CD1c-positive myeloid dendritic cell (primary cell): ENCODE measurements at regions not wholly inside any gene's neighbourhood (a gene's known extent, or its start where the extent isn't known, plus 50 kb on each side); places are given as distances from the start of the nearest gene placed in this dataset.

Experiments used
- DNase-seq: peaks from one replicate; pipeline ENCODE4 v3.0.0-alpha.2; 2016; ENCODE audit errors: extremely low spot score

DNA sequence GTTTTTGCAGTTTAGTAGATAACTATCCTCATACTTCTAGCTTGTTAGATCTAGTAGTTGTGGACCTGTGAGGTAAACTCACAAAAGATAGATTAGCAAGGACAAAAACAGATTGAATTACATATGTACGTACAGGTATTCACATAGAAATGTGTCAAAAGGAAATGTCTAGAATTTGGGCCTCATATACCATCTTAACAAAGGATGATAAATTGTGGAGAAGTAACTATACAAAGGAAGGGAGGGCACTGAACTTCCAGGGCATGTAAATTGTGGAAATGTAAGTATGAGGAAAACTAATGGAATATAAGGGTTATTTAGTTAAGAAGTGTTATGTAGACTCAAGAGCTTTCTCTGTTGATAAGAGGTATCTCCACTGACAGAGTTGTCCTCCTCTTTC lies 477.3 kb downstream of the KCNJ2 start:
- no peak for DNase-seq

DNA sequence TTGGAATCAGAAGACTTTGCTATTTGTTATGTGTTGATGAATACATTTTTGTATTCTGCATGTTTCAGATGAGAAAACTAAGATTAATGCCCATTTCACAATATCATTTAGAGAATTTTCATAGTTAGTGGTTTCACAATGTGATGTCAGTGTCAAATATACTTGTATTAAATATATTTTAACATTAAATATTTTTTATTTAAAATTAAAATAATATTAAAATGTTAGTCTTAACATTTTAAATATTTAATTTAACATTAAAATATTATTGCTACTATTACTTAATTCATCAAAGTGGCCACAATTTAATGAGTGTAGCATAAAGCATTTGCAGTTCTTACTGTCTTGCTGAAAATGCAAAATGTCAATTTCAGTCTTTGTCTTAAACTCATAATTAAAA lies 478.8 kb downstream of the KCNJ2 start:
- DNase-seq = no peak

- no peak for DNase-seq
These were observed 484.5 kb downstream of the KCNJ2 start for GRCh38 chr17:70653850-70654249.

DNA sequence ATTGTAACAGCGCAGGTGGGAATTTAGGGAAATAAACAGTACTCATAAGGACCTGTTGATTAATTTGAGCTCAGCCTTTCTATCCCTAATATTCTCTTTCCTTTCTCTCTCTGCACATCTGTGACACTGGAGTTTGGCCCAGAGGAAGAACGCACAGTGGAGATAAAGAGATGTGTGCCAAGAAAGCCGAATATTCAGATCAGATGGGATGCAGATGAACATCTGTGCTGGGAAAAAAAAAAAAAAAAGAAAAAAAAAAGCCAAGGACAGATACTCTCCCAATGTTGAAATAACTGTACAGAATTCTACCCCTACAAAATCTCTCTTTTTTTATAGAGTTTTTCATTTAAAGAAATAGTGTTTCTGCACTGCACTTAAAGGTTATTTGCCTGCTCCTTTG lies 485.4 kb downstream of the KCNJ2 start:
- DNase-seq = no peak

- DNase-seq = no peak
These were observed 486.0 kb downstream of the KCNJ2 start for GRCh38 chr17:70655176-70655958.

- DNase-seq = no peak
These were observed 489.0 kb downstream of the KCNJ2 start for GRCh38 chr17:70658317-70658716.

GRCh38 chr17:70658840-70659239 lies 489.5 kb downstream of the KCNJ2 start:
- DNase-seq = no peak

DNA sequence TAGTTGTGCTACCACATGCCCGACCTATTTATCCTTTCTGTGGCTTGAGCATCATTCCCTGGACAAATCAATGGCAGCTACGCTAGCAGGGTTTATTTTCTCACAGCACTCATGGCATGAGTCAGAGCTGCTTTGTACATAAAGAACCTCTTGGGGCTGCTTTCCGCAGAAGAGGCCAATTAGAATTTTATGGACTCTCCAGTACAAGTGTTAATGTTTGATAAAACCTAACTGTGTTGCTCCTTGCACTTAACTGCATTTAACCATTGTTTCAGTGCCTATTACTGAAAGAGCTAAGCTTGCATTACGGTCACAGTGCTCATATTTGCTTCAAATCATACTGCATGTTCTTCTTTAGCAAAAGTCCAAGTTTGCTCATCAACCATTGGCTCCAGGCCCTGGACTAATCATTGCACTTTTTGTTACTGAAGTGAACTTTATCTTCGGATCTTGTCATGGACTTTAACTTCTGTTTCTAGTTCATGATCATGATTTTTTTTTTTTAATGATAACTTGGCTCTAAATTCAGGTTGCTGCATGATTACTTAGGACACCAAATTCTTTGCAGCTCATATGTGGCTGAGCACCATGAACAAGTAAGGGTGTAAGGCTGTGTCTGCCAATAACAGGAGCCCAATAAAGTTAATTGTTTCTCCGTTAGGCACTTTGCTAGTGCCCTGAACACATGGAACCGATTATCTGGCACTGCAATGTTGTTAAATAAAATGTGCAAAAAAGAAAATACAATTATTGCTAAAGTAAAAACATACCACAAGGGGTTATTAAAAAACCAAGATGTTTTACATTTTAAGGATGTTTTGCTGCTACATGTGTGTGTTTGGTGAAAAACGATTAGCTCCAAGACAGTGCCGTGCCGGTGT lies 492.2 kb downstream of the KCNJ2 start:
- no peak for DNase-seq

DNA sequence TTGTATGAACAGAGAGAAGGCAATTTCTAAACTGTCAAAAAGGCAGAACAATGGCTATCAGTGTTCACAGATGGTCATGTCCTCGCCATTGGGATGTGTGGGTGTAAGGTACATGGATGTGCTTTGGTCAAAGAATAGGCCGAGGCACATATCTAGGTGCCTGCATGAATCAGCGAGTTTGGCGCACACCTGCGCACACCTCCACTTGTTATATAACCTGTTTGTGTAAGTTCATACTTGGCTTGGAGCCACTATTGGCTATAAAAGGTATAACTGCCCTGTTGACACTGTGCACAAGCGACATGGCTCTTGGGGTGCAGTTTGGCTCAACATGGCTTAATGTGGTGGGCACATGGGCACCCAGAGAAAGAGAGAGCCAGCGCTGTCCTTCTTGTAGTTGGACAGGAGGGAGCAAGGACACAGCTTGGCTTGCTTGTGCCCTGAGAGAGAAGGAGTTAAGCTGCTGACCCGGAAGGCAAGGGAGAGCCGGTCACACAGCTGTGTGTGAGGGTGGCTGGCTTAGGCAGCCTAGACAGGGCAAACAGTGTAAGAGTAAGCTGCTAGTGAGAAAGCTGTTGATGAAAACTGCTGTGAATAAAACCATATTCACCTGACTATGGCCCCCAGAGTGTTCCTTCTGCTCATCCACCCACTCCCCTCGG lies 499.1 kb downstream of the KCNJ2 start:
- no peak for DNase-seq

- DNase-seq = no peak
These were observed 499.8 kb downstream of the KCNJ2 start for GRCh38 chr17:70668938-70669778.

DNA sequence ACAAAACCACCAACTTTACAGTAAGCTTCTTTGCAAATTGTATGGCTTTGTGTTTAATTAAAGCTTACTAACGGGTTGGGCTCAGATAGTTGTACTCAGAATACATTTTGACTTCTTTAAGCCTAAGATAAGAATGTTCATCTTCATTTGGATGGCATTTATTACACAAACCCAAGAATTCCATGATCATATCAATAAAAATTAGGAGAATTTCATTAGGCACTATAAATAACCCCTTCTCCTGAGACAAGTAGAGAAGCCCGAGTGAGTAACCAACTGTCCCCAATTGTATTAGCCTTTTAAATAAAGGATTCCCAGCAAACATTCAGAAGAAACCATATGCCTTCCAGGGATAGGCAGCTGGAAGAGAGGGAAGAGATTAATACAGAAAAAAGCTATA lies 504.7 kb downstream of the KCNJ2 start:
- no peak for DNase-seq

DNA sequence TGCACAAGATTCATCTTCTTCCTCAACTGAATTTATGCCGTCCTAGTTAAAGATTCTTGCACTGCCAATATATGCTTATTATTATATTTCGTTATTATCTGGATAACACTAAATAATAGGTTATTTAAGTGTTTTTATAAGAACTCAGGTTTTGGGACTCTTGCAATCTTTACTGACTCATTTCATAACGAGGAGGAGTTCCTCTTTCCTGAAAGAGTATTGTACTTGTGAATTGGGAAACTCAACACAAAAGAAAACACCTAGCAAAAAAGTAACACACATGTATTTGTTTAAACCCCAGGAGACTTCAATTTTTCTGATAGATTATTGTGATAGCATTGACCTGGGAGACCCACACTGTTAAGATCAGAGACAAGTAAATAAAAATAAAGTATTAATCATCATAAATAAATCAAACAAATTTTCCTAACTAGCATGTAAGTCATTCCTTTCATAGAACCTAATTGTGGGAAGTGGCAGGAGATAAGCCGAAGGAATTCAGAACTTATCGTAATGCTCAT lies 505.8 kb downstream of the KCNJ2 start:
- DNase-seq = peak; percentile 57

DNA sequence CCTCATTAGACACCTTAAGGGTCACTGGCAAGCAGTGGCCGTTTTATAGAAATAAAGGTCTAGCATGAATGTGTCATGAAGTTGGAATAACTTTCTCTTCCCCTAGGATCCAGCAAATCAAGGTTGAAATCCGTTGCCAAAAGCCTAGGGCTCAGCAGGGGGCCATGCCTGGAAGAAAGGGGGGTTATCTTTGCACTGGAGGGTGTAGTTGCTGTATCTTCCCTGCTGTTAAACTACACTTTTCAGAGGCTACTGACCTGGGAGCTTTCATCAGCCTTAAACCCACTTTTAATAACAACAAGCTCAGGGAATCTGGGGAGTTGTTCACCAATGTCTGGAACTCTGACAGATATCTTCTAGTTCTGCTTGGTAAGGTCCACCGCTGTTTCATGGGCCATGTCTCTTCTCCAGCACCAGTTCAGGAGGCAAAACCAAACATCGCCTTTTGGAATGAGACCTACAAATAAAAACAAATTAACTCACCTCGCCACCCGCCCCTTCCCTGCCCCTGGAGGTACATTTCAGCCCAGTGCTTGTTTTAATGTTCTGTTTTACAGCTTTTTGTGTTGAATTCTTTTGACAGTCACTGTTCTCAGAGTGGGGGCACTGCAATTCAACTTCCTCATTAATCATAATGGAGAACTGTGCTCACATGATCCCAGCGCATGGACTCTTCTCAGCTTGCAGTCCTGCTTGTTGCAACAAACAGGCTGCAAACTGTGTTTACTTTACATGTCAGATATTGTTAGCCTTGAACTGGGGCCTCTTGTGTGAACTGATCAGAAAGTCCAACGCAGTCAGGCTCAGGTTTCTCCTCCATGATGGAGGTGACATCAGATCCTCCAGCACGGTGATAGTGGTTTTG lies 508.7 kb downstream of the KCNJ2 start:
- peak; percentile 38 for DNase-seq

DNA sequence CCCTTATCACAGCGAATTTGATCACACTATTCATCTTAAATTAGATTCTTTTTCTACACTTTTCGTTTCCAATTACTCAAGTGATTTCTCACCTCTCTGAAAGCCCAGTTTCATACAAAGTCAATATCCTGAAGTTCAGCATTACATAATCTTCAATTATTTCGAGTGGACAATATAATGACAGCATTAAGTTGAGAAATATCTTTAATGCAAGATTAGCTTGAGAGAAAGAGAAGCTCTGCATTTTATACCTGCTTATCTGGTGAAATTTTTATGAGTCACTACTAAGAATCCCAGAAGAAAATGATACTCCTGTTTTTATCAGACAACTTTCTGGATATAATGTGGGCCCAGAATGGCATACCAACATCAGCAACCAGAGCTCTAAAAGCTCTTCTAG lies 509.6 kb downstream of the KCNJ2 start:
- DNase-seq = no peak

DNA sequence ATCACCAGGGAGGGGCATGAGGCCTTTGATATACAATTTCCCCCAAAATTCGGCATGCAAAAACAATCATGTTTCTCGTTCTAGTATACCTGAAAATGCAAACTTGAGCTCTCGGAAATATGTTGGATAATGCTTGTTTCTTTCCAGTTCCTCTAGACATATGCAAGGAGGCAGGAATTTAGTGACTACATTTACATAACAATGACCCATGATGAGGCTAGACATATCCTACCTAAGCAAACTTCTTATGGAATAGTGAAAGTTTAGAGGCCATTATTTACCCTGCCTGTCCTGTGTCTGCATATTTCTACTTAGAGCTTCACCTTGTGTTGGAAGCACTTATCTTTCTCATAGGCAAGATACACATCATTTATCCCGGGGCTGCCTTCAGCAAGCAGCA lies 514.6 kb downstream of the KCNJ2 start:
- DNase-seq = no peak

DNA sequence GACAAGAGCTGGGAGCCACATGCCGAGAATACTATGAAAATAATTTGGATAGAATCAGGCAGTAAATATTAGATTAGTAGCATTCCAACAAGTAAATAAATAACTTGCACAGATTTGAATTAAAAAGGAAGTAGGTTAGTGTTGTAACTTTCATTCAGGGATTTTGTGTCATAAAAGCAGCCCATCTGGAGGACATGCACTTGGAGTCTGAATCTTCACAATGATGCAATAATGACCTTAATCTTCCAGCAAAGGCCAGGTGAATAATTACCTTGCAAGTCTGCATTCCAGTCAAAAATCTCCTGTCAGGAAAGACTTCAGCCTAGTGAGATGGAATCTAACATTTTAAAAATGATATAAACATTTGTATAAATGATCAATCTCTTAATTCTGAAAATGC lies 518.1 kb downstream of the KCNJ2 start:
- no peak for DNase-seq

DNA sequence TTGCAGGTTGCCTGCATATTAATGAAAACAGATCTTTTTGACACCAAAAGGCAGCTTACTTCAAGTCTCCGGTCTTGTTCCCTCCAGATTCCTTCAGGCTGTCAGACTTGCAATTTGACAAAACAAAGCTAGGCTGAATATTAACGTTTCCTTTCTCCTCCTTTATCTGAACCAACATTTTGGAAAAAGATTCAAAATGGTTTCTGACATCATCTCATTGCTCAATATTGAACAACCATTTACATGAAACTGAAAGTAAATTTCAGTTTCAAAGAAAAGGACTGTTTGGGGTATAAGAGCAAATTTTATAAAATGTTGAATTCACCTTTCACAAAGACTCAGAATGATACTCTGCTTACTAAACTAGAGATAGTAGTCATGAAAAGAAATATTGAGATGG lies 521.8 kb downstream of the KCNJ2 start:
- no peak for DNase-seq

DNA sequence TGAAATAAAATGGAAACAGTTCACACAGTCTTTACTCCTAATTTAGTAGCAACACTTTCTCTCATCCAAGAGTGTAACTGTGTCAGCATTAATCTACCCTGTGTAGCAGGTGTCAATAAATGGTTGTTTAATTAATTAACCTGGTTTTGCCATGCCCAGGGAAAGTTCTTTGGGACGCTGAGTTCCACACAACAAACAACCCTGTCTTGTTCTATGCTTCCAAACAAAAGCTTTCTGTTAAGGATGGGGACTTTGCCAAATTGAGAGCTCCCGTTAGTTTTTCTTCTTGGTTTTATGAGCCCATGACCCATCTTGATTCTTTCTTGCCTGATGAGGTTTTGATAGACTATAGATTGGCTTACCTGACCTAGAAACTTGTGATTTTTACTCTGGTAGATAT lies 530.1 kb downstream of the KCNJ2 start:
- DNase-seq = no peak

GRCh38 chr17:70702683-70703255 lies 533.4 kb downstream of the KCNJ2 start:
- DNase-seq = no peak

GRCh38 chr17:70709596-70709995 lies 540.3 kb downstream of the KCNJ2 start:
- DNase-seq = no peak
